ENCODE measurements at regions not wholly inside any gene's neighbourhood (a gene's known extent, or its start where the extent isn't known, plus 50 kb on each side); places are given as distances from the start of the nearest gene placed in this dataset.

DNA sequence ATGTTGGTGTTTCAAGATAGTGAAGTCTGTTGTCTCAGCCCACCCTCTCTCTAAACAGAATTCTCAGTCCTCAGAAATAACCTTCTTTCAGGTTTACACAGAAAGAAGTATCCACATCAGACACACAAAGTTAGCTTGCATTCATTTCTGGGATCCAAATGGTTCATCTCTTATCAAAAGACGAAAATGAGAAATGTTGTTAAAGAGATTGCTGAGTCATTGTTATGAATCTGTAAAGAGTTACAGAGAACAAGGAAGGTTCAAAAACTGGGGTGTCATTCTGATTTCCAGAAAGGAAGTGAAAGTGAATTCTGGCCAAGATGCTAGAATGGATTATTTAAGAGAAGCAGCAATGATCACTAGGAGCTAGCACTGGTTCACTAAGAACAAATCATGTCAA is 90.5 kb upstream of the ATXN1 start:
- peak; percentile 25 for DNase-seq
- WGBS, 2 experiments (ENCODE audit: extremely low coverage in 2 of 2, insufficient read length in 1 of 2): 40% methylated on average over 1 of the region's 1 CpG; no CpG with 5 or more reads in 1 of the 2 experiments
- no peak overlapping the region for H3K27ac ChIP-seq (ENCODE audit: insufficient read depth, low read length)

More for the DNA sequence above, 90.5 kb upstream of the ATXN1 start:
- no peak for ATAC-seq (ENCODE audit: low read depth)
- H2BK20ac ChIP-seq (ENCODE audit: low read depth, low read length): peak overlapping the region; percentile 33
- H2AK9ac ChIP-seq (replicated peaks; ENCODE audit: low read depth, low read length, poor library complexity): no peak overlapping the region
- H3K36me3 ChIP-seq (ENCODE audit: control insufficient read depth, insufficient read depth, low read length): no peaks in the 10 kb centered on the region
- no peak overlapping the region for H4K91ac ChIP-seq (ENCODE audit: insufficient read depth, low read depth, low read length)
- H3K4me1 ChIP-seq (ENCODE audit: control insufficient read depth, insufficient read depth, low read length): peaks cover 6% of the 10 kb centered on the region
- no peak overlapping the region for H3K4me2 ChIP-seq (ENCODE audit: low read depth, low read length)
- H2AFZ ChIP-seq (replicated peaks; ENCODE audit: low read length, poor library complexity): no peak overlapping the region
- H2BK15ac ChIP-seq (ENCODE audit: low read depth, low read length): 0 out of 3 replicates have a peak overlapping the region, but pooled peaks have one; percentile 9
- no peak overlapping the region for H3K4ac ChIP-seq (ENCODE audit: low read depth, low read length)
- H4K5ac ChIP-seq (ENCODE audit: low read depth, low read length): peak overlapping the region; percentile 68
- no peaks in the 10 kb centered on the region for H3K9me3 ChIP-seq (ENCODE audit: control insufficient read depth, insufficient read depth, low read length)
- no TSS peak for BruUV-seq (replicated peaks)
- TF ChIP-seq, protein P1, sequence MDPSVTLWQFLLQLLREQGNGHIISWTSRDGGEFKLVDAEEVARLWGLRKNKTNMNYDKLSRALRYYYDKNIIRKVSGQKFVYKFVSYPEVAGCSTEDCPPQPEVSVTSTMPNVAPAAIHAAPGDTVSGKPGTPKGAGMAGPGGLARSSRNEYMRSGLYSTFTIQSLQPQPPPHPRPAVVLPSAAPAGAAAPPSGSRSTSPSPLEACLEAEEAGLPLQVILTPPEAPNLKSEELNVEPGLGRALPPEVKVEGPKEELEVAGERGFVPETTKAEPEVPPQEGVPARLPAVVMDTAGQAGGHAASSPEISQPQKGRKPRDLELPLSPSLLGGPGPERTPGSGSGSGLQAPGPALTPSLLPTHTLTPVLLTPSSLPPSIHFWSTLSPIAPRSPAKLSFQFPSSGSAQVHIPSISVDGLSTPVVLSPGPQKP (IDR thresholded peaks at IDR 0.05; ENCODE audit: borderline replicate concordance, low read depth, low read length): no peak
- TF ChIP-seq MAFK (IDR thresholded peaks at IDR 0.05; ENCODE audit: low read depth, low read length) (peak; percentile 72), NFE2L2 (IDR thresholded peaks at IDR 0.05; ENCODE audit: low read depth, low read length) (peak; percentile 96)
- in situ Hi-C loops (cut with MboI; ENCODE audit: low sequenced_read_pairs): no loop called here
- no peak overlapping the region for H2AK5ac ChIP-seq (ENCODE audit: low read depth, low read length)
- peaks cover 6% of the 10 kb centered on the region; the same call in 1 of the 2 replicates for H3K9me1 ChIP-seq (ENCODE audit: insufficient read depth, low read length)
- peak overlapping the region; percentile 35; the same call in 1 of the 2 replicates for H2BK120ac ChIP-seq (ENCODE audit: low read depth, low read length)
- ChIA-PET CTCF (no interaction called here), POLR2A (ENCODE audit: unreplicated experiment) (no interaction called here)
- no peak overlapping the region for H3K9ac ChIP-seq (ENCODE audit: low read depth, low read length)
- H4K8ac ChIP-seq (ENCODE audit: low read depth in 2 of 2, low read length in 2 of 2): peak overlapping the region in 1 of 2 experiments; percentile 4; a peak in 1 of 4 replicates
- H4K20me1 ChIP-seq (ENCODE audit: insufficient read depth, low read length): no peaks in the 10 kb centered on the region
- H3K79me1 ChIP-seq (ENCODE audit: low read depth in 1 of 2, low read length in 2 of 2): no peaks in the 10 kb centered on the region
- dilution Hi-C loops (cut with HindIII; ENCODE audit: low sequenced_read_pairs, unreplicated experiment): no loop called here
- peak overlapping the region; percentile 51 for H3K18ac ChIP-seq (ENCODE audit: low read depth, low read length)
- intact Hi-C loops (cut with micrococcal nuclease): no loop called here
- no peak overlapping the region for H2BK5ac ChIP-seq (ENCODE audit: low read depth, low read length, poor library complexity, severe bottlenecking)
- no peak overlapping the region for H3K56ac ChIP-seq (ENCODE audit: extremely low read depth, insufficient read depth, low read length)
- H3K27me3 ChIP-seq (ENCODE audit: control insufficient read depth, insufficient read depth, low read length): no peaks in the 10 kb centered on the region
- no peak overlapping the region for H3K23ac ChIP-seq (ENCODE audit: low read depth, low read length)
- no peak overlapping the region for H3K4me3 ChIP-seq (ENCODE audit: insufficient read depth, low read depth, low read length)
- H3K14ac ChIP-seq (replicated peaks; ENCODE audit: low read depth, low read length): peak overlapping the region; percentile 56; the same call in 1 of the 2 replicates
